HG03558 (cell line): ENCODE measurements at regions not wholly inside any gene's neighbourhood (a gene's known extent, or its start where the extent isn't known, plus 50 kb on each side); places are given as distances from the start of the nearest gene placed in this dataset.
"Not testable (repeated sequence)": the region's sequence is repeated elsewhere in the genome, so short reads cannot be mapped to it uniquely, and the experiment has no call there.

Experiments
- ATAC-seq: cut with Tn5 transposase; IDR thresholded peaks from one replicate; pipeline ENCODE4 v1.9.1; 2021; ENCODE audit warnings: moderate number of reproducible peaks; ENCODE audit not compliant: unreplicated experiment; ENCODE audit errors: extremely low read depth

- ATAC-seq, result no peak
Observed at GRCh38 chr5:75856056-75856455, 138.8 kb upstream of the POC5 start.

- ATAC-seq, result no peak
Observed at GRCh38 chr5:75848077-75848476, 130.8 kb upstream of the POC5 start.

- peak; percentile 87 for ATAC-seq
Observed at GRCh38 chr5:75847561-75848021, 130.4 kb upstream of the POC5 start.

GRCh38 chr5:75844301-75844700 is 127.1 kb upstream of the POC5 start:
- ATAC-seq, result no peak

- no peak for ATAC-seq
Observed at GRCh38 chr5:75843319-75843718, 126.1 kb upstream of the POC5 start.

- no peak for ATAC-seq
Observed at GRCh38 chr5:75839547-75839946, 122.3 kb upstream of the POC5 start.

GRCh38 chr5:75837258-75837841 is 120.1 kb upstream of the POC5 start:
- no peak for ATAC-seq

GRCh38 chr5:75831561-75831960 is 114.3 kb upstream of the POC5 start:
- no peak for ATAC-seq

GRCh38 chr5:75828029-75828428 is 110.8 kb upstream of the POC5 start:
- no peak for ATAC-seq

GRCh38 chr5:75824323-75824722 is 107.1 kb upstream of the POC5 start:
- no peak for ATAC-seq

GRCh38 chr5:75823811-75824210 is 106.6 kb upstream of the POC5 start:
- no peak for ATAC-seq

- ATAC-seq, result no peak
Observed at GRCh38 chr5:75818661-75819060, 101.4 kb upstream of the POC5 start.

GRCh38 chr5:75799695-75800094 is 82.5 kb upstream of the POC5 start:
- not testable (repeated sequence) for ATAC-seq

GRCh38 chr5:75769338-75769737 is 52.1 kb upstream of the POC5 start:
- not testable (repeated sequence) for ATAC-seq
